SK-N-SH (cell line): ENCODE measurements at regions not wholly inside any gene's neighbourhood (a gene's known extent, or its start where the extent isn't known, plus 50 kb on each side); places are given as distances from the start of the nearest gene placed in this dataset.

ENCODE experiments used
- CTCF ChIA-PET: fragments of 300-600, 350-600 bp; formaldehyde crosslinking; extraction: SDS; loops from one replicate; lab custom pipeline; 2021; lab: Yijun Ruan, JAX
- POLR2A ChIA-PET: fragments of 350-600 bp; sonication (Branson Sonifier 250); formaldehyde crosslinking; extraction: SDS; loops from one replicate; lab custom pipeline; 2020; ENCODE audit warnings: antibody characterized with exemption, inconsistent platforms; lab: Yijun Ruan, JAX
- DNase-seq: peaks from one replicate; pipeline ENCODE4 v3.0.0; 2012
- H2AFZ ChIP-seq: fragments of 200-600 bp; sonication (generic); 2 replicates; pipeline ENCODE4 v1.8.1; 2016; ENCODE audit warnings: antibody characterized with exemption, mild to moderate bottlenecking, low read depth
- H3F3A ChIP-seq: fragments of 200-600 bp; sonication (generic); replicated peaks from 2 replicates; pipeline ENCODE3; 2016; ENCODE audit warnings: antibody characterized with exemption, mild to moderate bottlenecking; ENCODE audit not compliant: insufficient read depth
- H3K27ac ChIP-seq, 2 experiments: fragments of 200-500 bp in 1 of 2; fragments of 200-600 bp in 1 of 2; sonication (Bioruptor generic) in 1 of 2; sonication (generic), shearing (Covaris generic) in 1 of 2; 2 replicates each; pipeline versions ENCODE4 v1.5.1 to v1.6.1; 2014 to 2016; ENCODE audit warnings: low read depth in 2 of 2, inconsistent platforms in 1 of 2, low read length in 1 of 2, mild to moderate bottlenecking in 1 of 2, mixed read lengths in 1 of 2
- H3K27me3 ChIP-seq: fragments of 200-600 bp; sonication (generic), shearing (Covaris generic); 2 replicates; pipeline ENCODE4 v1.6.1; 2016; ENCODE audit warnings: mixed run types; ENCODE audit not compliant: insufficient read depth
- H3K36me3 ChIP-seq, 2 experiments: fragments of 200-500 bp in 1 of 2; fragments of 200-600 bp in 1 of 2; sonication (Bioruptor generic) in 1 of 2; sonication (generic) in 1 of 2; replicated peaks in 1 of 2; 2 replicates each; pipeline versions ENCODE3 to v1.5.1; 2014 to 2016; ENCODE audit warnings: low read length in 1 of 2, mild to moderate bottlenecking in 1 of 2; ENCODE audit not compliant: insufficient read depth in 2 of 2, control insufficient read depth in 1 of 2
- H3K4me1 ChIP-seq, 2 experiments: fragments of 200-500 bp in 1 of 2; fragments of 200-600 bp in 1 of 2; sonication (Bioruptor generic) in 1 of 2; sonication (generic), shearing (Covaris generic) in 1 of 2; 2 replicates each; pipeline versions ENCODE4 v1.5.1 to v1.6.1; 2014 to 2016; ENCODE audit warnings: low read depth in 1 of 2, low read length in 1 of 2, mixed run types in 1 of 2; ENCODE audit not compliant: insufficient read depth in 2 of 2, control insufficient read depth in 1 of 2
- H3K4me2 ChIP-seq: fragments of 200-600 bp; sonication (generic), shearing (Covaris generic); 2 replicates; pipeline ENCODE4 v1.6.1; 2017; ENCODE audit warnings: mixed run types
- H3K4me3 ChIP-seq, 2 experiments: fragments of 200-500 bp in 1 of 2; fragments of 200-600 bp in 1 of 2; sonication (Bioruptor generic) in 1 of 2; sonication (generic), shearing (Covaris generic) in 1 of 2; 2 replicates each; pipeline versions ENCODE4 v1.5.1 to v1.8.1; 2014 to 2016; ENCODE audit warnings: low read depth in 2 of 2, inconsistent platforms in 1 of 2, low read length in 1 of 2, mild to moderate bottlenecking in 1 of 2, mixed read lengths in 1 of 2, moderate library complexity in 1 of 2
- H3K79me2 ChIP-seq: fragments of 200-600 bp; sonication (generic); 2 replicates; pipeline ENCODE4 v1.8.1; 2017; ENCODE audit warnings: mild to moderate bottlenecking; ENCODE audit not compliant: insufficient read depth
- H3K9ac ChIP-seq: fragments of 200-600 bp; sonication (generic); 2 replicates; pipeline ENCODE4 v1.6.1; 2017; ENCODE audit warnings: mixed run types
- H3K9me2 ChIP-seq: fragments of 200-600 bp; sonication (generic); 2 replicates; pipeline ENCODE4 v1.6.1; 2017; ENCODE audit warnings: mixed run types
- H3K9me3 ChIP-seq: fragments of 200-600 bp; sonication (generic); 2 replicates; pipeline ENCODE4 v1.6.1; 2017; ENCODE audit warnings: mixed run types, mild to moderate bottlenecking, moderate library complexity
- H4K20me1 ChIP-seq: fragments of 200-600 bp; sonication (generic); 2 replicates; pipeline ENCODE4 v1.6.1; 2017; ENCODE audit warnings: mild to moderate bottlenecking, mixed run types; ENCODE audit not compliant: insufficient read depth
- CHD2 ChIP-seq: fragments of 150-350 bp; IDR thresholded peaks from 2 replicates; pipeline ENCODE4 v1.6.1; 2018; ENCODE audit warnings: low read length; ENCODE audit not compliant: partially characterized antibody
- EZH2phosphoT487 ChIP-seq: fragments of 200-600 bp; sonication (generic); IDR thresholded peaks from 2 replicates; pipeline ENCODE4 v1.6.1; 2017; ENCODE audit warnings: low read depth, mixed run types, mild to moderate bottlenecking, antibody characterized with exemption, moderate library complexity, borderline replicate concordance
- FOSL2 ChIP-seq: IDR thresholded peaks from 2 replicates; pipeline ENCODE4 v1.4.0; 2012; ENCODE audit warnings: low read depth, mild to moderate bottlenecking, moderate library complexity, borderline replicate concordance
- GATA2 ChIP-seq: sonication (generic); formaldehyde crosslinking; IDR thresholded peaks from 2 replicates; pipeline ENCODE4 v1.5.0; 2020; ENCODE audit warnings: mild to moderate bottlenecking, missing genetic modification reagents
- IRF3 ChIP-seq: fragments of 150-350 bp; IDR thresholded peaks from 2 replicates; pipeline ENCODE4 v1.6.1; 2016; ENCODE audit warnings: mild to moderate bottlenecking, low read depth, low read length
- MXI1 ChIP-seq: IDR thresholded peaks from 2 replicates; pipeline ENCODE4 v1.6.1; 2012; ENCODE audit warnings: mild to moderate bottlenecking, low read depth, low read length, improper control_type of control experiment
- NRF1 ChIP-seq: IDR thresholded peaks from 2 replicates; pipeline ENCODE4 v1.6.1; 2012; ENCODE audit warnings: low read depth, mild to moderate bottlenecking, low read length
- PBX3 ChIP-seq: IDR thresholded peaks from 2 replicates; pipeline ENCODE4; 2012
- RCOR1 ChIP-seq: fragments of 150-350 bp; IDR thresholded peaks from 2 replicates; pipeline ENCODE4 v1.6.1; 2017; ENCODE audit warnings: antibody characterized with exemption, low read length
- RFX5 ChIP-seq: IDR thresholded peaks from 2 replicates; pipeline ENCODE4 v1.6.1; 2012; ENCODE audit warnings: mild to moderate bottlenecking, improper control_type of control experiment, low read length
- SIN3A ChIP-seq: IDR thresholded peaks from 2 replicates; pipeline ENCODE4 v1.6.1; 2012; ENCODE audit warnings: low read depth, mild to moderate bottlenecking, low read length, moderate library complexity, borderline replicate concordance
- SMC3 ChIP-seq: IDR thresholded peaks from 2 replicates; pipeline ENCODE4 v1.6.1; 2012; ENCODE audit warnings: low read depth, low read length, improper control_type of control experiment
- TAF1 ChIP-seq: IDR thresholded peaks from 2 replicates; pipeline ENCODE4 v1.6.1; 2012; ENCODE audit warnings: low read depth, mild to moderate bottlenecking, low read length, moderate library complexity, borderline replicate concordance
- TCF12 ChIP-seq: IDR thresholded peaks from 2 replicates; pipeline ENCODE4 v1.4.0; 2012
- TEAD4 ChIP-seq: IDR thresholded peaks from 2 replicates; pipeline ENCODE4 v1.4.0; 2012; ENCODE audit warnings: mild to moderate bottlenecking, borderline replicate concordance; ENCODE audit not compliant: insufficient read depth
- ZBTB33 ChIP-seq: IDR thresholded peaks from 2 replicates; pipeline ENCODE4 v1.4.0; 2012; ENCODE audit warnings: low read depth, borderline replicate concordance
- WGBS: methylation state at CpG from one replicate; pipeline ENCODE4 v1.1.6; 2017; ENCODE audit warnings: low lambda C conversion rate; 5-methylcytosine and 5-hydroxymethylcytosine counted together
- TF ChIP-seq, protein P1 (sequence below): fragments of 150-350 bp; IDR thresholded peaks from 2 replicates; pipeline ENCODE4 v1.6.1; 2017; ENCODE audit warnings: antibody characterized with exemption, low read length, low read depth, borderline replicate concordance
- TF ChIP-seq, protein P2 (sequence below): IDR thresholded peaks from 2 replicates; pipeline ENCODE4 v1.4.0; 2012; ENCODE audit warnings: low read depth, borderline replicate concordance

DNA sequence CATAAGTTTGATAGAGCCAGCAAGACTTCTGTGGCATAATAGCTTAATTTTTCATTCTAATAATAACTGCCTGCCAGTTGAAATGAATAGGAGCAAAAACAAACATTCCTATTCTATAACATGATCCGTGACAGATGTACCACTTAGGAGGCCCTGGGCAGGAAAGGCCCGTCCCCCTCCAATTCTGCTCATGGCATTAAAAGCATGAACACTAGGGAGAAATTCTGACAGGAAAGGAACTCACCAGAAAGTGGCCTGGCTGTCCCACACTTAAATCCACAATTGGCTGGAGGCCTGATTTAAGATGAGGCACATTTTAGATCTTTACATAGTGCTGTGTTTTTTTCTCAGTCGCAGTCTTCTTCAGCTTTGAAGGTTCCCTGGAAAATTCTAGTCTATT, 261.9 kb upstream of the ETAA1 start:
- no peak for TF ChIP-seq RCOR1
- no peak for TF ChIP-seq TEAD4
- no peak for TF ChIP-seq SIN3A
- no peak for TF ChIP-seq ZBTB33
- TF ChIP-seq IRF3, result no peak
- no peak for TF ChIP-seq RFX5
- no peak for TF ChIP-seq SMC3
- TF ChIP-seq MXI1, result no peak
- TF ChIP-seq EZH2phosphoT487, result no peak
- H3K4me1 ChIP-seq, result no peaks in the 10 kb centered on the region; a peak in 2 of 4 replicates
- H3K79me2 ChIP-seq, result no peaks in the 10 kb centered on the region
- H3K4me2 ChIP-seq, result no peak overlapping the region
- no peak overlapping the region for H2AFZ ChIP-seq
- no peaks in the 10 kb centered on the region for H3F3A ChIP-seq
- no peaks in the 10 kb centered on the region for H3K27me3 ChIP-seq
- POLR2A ChIA-PET, result no interaction called here
- no peak overlapping the region for H3K9ac ChIP-seq
- WGBS, result 46% methylated on average over 3 of the region's 3 CpGs
- H4K20me1 ChIP-seq, result no peaks in the 10 kb centered on the region
- no peaks in the 10 kb centered on the region for H3K9me3 ChIP-seq
- H3K9me2 ChIP-seq, result peaks cover 2% of the 10 kb centered on the region; the same call in 1 of the 2 replicates
- CTCF ChIA-PET, result no interaction called here
- no peak for DNase-seq
- no peaks in the 10 kb centered on the region for H3K36me3 ChIP-seq
- H3K27ac ChIP-seq, result no peak overlapping the region
- no peak overlapping the region for H3K4me3 ChIP-seq

- POLR2A ChIA-PET, result no interaction called here
- Histone ChIP-seq H2AFZ (no peak overlapping the region), H3K79me2 (no peaks in the 10 kb centered on the region), H3K9me2 (peaks cover 4% of the 10 kb centered on the region; the same call in 1 of the 2 replicates), H3K27ac (no peak overlapping the region), H3K4me2 (no peak overlapping the region), H3K4me3 (no peak overlapping the region), H3K9ac (no peak overlapping the region), H3K4me1 (no peaks in the 10 kb centered on the region; a peak in 2 of 4 replicates), H3K36me3 (no peaks in the 10 kb centered on the region), H3K9me3 (no peaks in the 10 kb centered on the region; the same call in 1 of the 2 replicates), H3F3A (no peaks in the 10 kb centered on the region), H3K27me3 (no peaks in the 10 kb centered on the region), H4K20me1 (no peaks in the 10 kb centered on the region)
- DNase-seq, result no peak
- CTCF ChIA-PET, result no interaction called here
- TF ChIP-seq RFX5 (no peak), PBX3 (no peak), TAF1 (no peak), TEAD4 (no peak), NRF1 (no peak), FOSL2 (no peak), SMC3 (no peak), GATA2 (CRISPR knock-in tag) (no peak), TCF12 (no peak), CHD2 (no peak)
- TF ChIP-seq, protein P1, sequence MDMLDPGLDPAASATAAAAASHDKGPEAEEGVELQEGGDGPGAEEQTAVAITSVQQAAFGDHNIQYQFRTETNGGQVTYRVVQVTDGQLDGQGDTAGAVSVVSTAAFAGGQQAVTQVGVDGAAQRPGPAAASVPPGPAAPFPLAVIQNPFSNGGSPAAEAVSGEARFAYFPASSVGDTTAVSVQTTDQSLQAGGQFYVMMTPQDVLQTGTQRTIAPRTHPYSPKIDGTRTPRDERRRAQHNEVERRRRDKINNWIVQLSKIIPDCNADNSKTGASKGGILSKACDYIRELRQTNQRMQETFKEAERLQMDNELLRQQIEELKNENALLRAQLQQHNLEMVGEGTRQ, result no peak
- TF ChIP-seq, protein P2, sequence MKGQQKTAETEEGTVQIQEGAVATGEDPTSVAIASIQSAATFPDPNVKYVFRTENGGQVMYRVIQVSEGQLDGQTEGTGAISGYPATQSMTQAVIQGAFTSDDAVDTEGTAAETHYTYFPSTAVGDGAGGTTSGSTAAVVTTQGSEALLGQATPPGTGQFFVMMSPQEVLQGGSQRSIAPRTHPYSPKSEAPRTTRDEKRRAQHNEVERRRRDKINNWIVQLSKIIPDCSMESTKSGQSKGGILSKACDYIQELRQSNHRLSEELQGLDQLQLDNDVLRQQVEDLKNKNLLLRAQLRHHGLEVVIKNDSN, result no peak
These were observed 259.4 kb upstream of the ETAA1 start for GRCh38 chr2:67137699-67138098.
